SK-N-SH treated with all-trans-retinoic acid at 6 μM for 48 hours (cell line): ENCODE measurements at regions not wholly inside any gene's neighbourhood (a gene's known extent, or its start where the extent isn't known, plus 50 kb on each side); places are given as distances from the start of the nearest gene placed in this dataset.

Experiments used
- BACH2 ChIP-seq: fragments of 250-450 bp; sonication (Bioruptor Pico); IDR thresholded peaks from 2 replicates; pipeline ENCODE4 v1.9.0; 2021; ENCODE audit warnings: mild to moderate bottlenecking, borderline replicate concordance
- CREB5 ChIP-seq: fragments of 250-450 bp; sonication (Bioruptor Pico); IDR thresholded peaks from 2 replicates; pipeline ENCODE4 v1.5.1; 2020; ENCODE audit warnings: low read depth, mild to moderate bottlenecking, moderate library complexity
- CSRNP3 ChIP-seq: fragments of 250-450 bp; sonication (Bioruptor Pico); IDR thresholded peaks from 2 replicates; pipeline ENCODE4 v1.5.1; 2021; ENCODE audit warnings: mild to moderate bottlenecking, moderate library complexity
- ESRRG ChIP-seq: fragments of 250-450 bp; sonication (Bioruptor Pico); IDR thresholded peaks from 2 replicates; pipeline ENCODE4 v1.6.1; 2021; ENCODE audit warnings: mild to moderate bottlenecking
- PATZ1 ChIP-seq: fragments of 250-450 bp; sonication (Bioruptor Pico); IDR thresholded peaks from 2 replicates; pipeline ENCODE4 v1.8.0; 2020; ENCODE audit warnings: mild to moderate bottlenecking, moderate library complexity, borderline replicate concordance
- POU6F1 ChIP-seq: fragments of 250-450 bp; sonication (Bioruptor Pico); IDR thresholded peaks from 2 replicates; pipeline ENCODE4 v1.8.0; 2021; ENCODE audit warnings: low read depth, mild to moderate bottlenecking, moderate library complexity, borderline replicate concordance
- TCF4 ChIP-seq: fragments of 250-450 bp; sonication (Bioruptor Pico); IDR thresholded peaks from 2 replicates; pipeline ENCODE4 v1.8.0; 2021; ENCODE audit warnings: mild to moderate bottlenecking, moderate library complexity, borderline replicate concordance
- TOX ChIP-seq: fragments of 250-450 bp; sonication (Bioruptor Pico); IDR thresholded peaks from 2 replicates; pipeline ENCODE4 v1.8.0; 2021; ENCODE audit warnings: mild to moderate bottlenecking, moderate library complexity, borderline replicate concordance
- ZFP3 ChIP-seq: fragments of 250-450 bp; sonication (Bioruptor Pico); IDR thresholded peaks from 2 replicates; pipeline ENCODE4 v1.5.0; 2020; ENCODE audit warnings: mild to moderate bottlenecking, moderate library complexity
- ZFP30 ChIP-seq: fragments of 450-650 bp; formaldehyde crosslinking; IDR thresholded peaks from 2 replicates; pipeline ENCODE4 v1.5.0; 2022; ENCODE audit warnings: mild to moderate bottlenecking, moderate library complexity

- no peak for TF ChIP-seq TCF4
- no peak for TF ChIP-seq PATZ1 (CRISPR knock-in tag)
- no peak for TF ChIP-seq BACH2 (CRISPR knock-in tag)
- TF ChIP-seq ZFP3 (CRISPR knock-in tag), result no peak
- no peak for TF ChIP-seq TOX (CRISPR knock-in tag)
- no peak for TF ChIP-seq CSRNP3
- no peak for TF ChIP-seq POU6F1 (CRISPR knock-in tag)
- no peak for TF ChIP-seq ZFP30 (CRISPR knock-in tag)
- TF ChIP-seq ESRRG (CRISPR knock-in tag), result no peak
- TF ChIP-seq CREB5 (CRISPR knock-in tag), result no peak
Measured at GRCh38 chr15:69744391-69745162, 292.0 kb downstream of the RPLP1 start.
